ENCODE measurements at regions not wholly inside any gene's neighbourhood (a gene's known extent, or its start where the extent isn't known, plus 50 kb on each side); places are given as distances from the start of the nearest gene placed in this dataset.

DNA sequence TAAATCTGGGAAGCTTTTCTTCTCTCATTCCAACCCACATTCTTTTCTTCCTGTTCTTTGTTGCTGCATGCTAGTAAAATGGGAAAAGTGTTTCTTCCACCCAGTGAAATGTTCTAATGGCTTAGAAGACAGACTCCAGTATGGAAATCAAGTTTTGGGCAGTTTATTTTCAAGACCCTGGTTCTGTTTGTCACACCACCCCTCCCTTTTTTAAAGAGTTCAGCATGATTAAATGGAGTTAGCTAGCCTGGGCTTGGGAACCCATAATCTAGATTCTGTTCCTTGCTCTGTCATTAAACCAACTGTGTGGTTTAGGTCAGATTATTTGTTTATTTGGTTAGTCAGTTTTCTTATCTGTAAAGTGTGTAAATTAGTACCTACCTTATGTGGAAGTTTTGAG lies 151.8 kb upstream of the NT5C1B start:
- Histone ChIP-seq H3K4me3 (ENCODE audit: low read depth, low read length) (no peak overlapping the region), H3K36me3 (ENCODE audit: control insufficient read depth, insufficient read depth, low read length) (no peaks in the 10 kb centered on the region), H3K27me3 (ENCODE audit: control insufficient read depth, insufficient read depth, low read length) (no peaks in the 10 kb centered on the region)
- DNase-seq (ENCODE audit: low read depth) = no peak
- TF ChIP-seq, protein P1, sequence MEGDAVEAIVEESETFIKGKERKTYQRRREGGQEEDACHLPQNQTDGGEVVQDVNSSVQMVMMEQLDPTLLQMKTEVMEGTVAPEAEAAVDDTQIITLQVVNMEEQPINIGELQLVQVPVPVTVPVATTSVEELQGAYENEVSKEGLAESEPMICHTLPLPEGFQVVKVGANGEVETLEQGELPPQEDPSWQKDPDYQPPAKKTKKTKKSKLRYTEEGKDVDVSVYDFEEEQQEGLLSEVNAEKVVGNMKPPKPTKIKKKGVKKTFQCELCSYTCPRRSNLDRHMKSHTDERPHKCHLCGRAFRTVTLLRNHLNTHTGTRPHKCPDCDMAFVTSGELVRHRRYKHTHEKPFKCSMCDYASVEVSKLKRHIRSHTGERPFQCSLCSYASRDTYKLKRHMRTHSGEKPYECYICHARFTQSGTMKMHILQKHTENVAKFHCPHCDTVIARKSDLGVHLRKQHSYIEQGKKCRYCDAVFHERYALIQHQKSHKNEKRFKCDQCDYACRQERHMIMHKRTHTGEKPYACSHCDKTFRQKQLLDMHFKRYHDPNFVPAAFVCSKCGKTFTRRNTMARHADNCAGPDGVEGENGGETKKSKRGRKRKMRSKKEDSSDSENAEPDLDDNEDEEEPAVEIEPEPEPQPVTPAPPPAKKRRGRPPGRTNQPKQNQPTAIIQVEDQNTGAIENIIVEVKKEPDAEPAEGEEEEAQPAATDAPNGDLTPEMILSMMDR (IDR thresholded peaks at IDR 0.05; ENCODE audit: insufficient read depth, low read depth, low read length) = no peak
- POLR2A ChIA-PET = no interaction called here
- CTCF ChIA-PET = interaction anchor here (0.9 to 5.7 kb wide), 2 partner anchors 221 to 305 kb away, joined by 3 to 41 read pairs; no protein-coding TSS in a partner anchor

DNA sequence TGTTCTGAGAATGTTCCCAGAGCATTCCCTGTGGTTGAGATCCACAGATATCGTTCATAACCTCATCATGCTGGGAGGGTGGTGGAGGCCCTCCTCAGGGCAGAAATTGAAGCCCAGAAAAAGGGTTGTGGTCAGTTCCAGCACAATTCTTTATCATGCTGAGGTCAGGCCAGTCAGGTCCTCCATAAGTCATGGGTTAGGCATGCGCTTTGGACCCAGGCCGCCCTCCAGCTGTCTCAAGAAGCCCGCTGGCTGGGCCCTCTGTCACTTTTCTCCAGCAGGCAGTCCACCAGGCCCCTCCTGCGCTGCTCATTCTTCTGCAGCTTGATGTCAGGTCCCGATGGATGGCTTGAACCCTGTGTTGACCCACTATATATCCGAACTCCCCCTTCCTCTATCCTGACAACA lies 151.1 kb upstream of the NT5C1B start:
- DNase-seq (ENCODE audit: low read depth) = no peak
- CTCF ChIA-PET = no interaction called here
- TF ChIP-seq, protein P1 (IDR thresholded peaks at IDR 0.05; ENCODE audit: insufficient read depth, low read depth, low read length) = no peak

DNA sequence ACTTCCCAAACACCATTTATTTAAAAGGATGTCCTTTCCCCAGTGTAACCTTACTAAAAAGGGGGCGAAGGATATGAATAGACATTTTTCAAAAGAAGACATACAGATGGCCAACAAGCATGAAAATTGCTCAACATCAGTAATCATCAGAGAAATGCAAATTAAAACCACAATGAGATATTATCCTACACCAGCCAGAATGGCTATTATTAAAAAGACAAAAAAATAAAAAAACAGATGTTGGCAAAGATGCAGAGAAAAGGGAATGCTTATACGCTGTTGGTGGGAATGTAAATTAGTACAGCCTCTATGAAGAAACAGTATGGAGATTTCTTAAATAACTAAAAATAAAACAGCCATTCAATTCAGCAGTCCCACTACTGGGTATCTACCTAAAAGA lies 142.3 kb upstream of the NT5C1B start:
- ChIA-PET POLR2A (no interaction called here), CTCF (no interaction called here)
- no peak for DNase-seq (ENCODE audit: low read depth)
- no peaks in the 10 kb centered on the region for H3K27me3 ChIP-seq (ENCODE audit: control insufficient read depth, insufficient read depth, low read length)
- H3K36me3 ChIP-seq (ENCODE audit: control insufficient read depth, insufficient read depth, low read length) = no peaks in the 10 kb centered on the region
- H3K4me3 ChIP-seq (ENCODE audit: low read depth, low read length) = no peak overlapping the region
- TF ChIP-seq, protein P1 (IDR thresholded peaks at IDR 0.05; ENCODE audit: insufficient read depth, low read depth, low read length) = no peak

More for the DNA sequence above, 151.1 kb upstream of the NT5C1B start:
- H3K36me3 ChIP-seq (ENCODE audit: control insufficient read depth, insufficient read depth, low read length) = no peaks in the 10 kb centered on the region
- H3K27me3 ChIP-seq (ENCODE audit: control insufficient read depth, insufficient read depth, low read length) = no peaks in the 10 kb centered on the region
- H3K4me3 ChIP-seq (ENCODE audit: low read depth, low read length) = no peak overlapping the region
- POLR2A ChIA-PET = no interaction called here

DNA sequence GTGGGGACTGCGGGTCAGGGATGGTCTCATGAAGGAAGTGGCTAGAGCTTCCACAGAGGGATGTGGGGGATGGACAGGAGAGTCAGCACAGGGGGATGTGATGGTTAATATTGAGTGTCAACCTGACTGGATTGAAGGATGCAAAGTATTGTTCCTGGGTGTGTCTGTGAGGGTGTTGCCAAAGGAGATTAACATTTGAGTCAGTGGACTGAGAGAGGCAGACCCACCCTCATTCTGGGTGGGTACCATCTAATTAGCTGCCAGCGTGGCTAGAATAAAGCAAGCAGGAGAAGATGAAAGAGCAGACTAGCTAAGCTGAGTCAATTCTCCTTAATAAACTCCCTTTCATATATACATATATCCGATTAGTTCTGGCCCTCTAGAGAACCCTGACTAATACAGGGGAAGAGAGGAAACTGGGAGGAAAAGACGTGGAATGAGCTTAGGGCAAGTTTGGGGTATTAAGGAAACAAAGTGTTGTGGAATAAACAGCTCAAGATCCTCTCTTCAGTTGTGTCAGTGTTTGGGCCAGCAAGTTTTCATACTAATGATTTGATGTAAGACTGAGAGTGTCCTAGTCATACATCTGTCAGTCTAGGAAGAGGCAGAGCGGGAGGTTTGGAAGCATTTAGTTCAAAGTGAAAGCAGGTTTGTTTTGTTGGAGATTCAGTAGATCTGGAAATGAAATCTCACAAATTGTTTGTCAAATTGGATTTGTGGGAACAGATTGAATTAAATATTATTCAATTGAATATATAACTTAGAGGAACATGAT lies 135.2 kb upstream of the NT5C1B start:
- TF ChIP-seq, protein P1 (IDR thresholded peaks at IDR 0.05; ENCODE audit: insufficient read depth, low read depth, low read length) = no peak
- H3K4me3 ChIP-seq (ENCODE audit: low read depth, low read length) = no peak overlapping the region
- ChIA-PET CTCF (no interaction called here), POLR2A (no interaction called here)
- H3K27me3 ChIP-seq (ENCODE audit: control insufficient read depth, insufficient read depth, low read length) = no peaks in the 10 kb centered on the region
- no peaks in the 10 kb centered on the region for H3K36me3 ChIP-seq (ENCODE audit: control insufficient read depth, insufficient read depth, low read length)
- no peak for DNase-seq (ENCODE audit: low read depth)

DNA sequence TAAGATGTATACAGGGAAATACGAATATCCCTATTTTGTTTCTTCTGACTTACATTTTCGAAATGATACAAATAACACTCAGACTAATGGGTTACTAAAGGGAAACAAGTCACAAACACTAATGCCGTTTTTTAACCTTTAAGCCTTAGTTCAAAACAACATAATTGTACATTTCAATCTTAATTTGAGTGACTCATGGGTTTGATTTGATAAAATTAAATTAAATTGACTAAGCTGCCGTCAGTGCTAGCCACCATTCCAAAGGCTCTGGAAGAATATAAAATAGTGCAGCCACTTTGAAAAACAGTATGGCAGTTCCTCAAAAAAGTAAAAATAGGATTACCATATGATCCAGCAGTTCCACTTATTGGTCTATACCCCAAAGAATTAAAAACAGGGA lies 133.8 kb upstream of the NT5C1B start:
- TF ChIP-seq, protein P1 (IDR thresholded peaks at IDR 0.05; ENCODE audit: insufficient read depth, low read depth, low read length) = no peak
- POLR2A ChIA-PET = no interaction called here
- no peak for DNase-seq (ENCODE audit: low read depth)
- Histone ChIP-seq H3K27me3 (ENCODE audit: control insufficient read depth, insufficient read depth, low read length) (no peaks in the 10 kb centered on the region), H3K36me3 (ENCODE audit: control insufficient read depth, insufficient read depth, low read length) (no peaks in the 10 kb centered on the region), H3K4me3 (ENCODE audit: low read depth, low read length) (no peak overlapping the region)
- CTCF ChIA-PET = no interaction called here

Measured in BJ (cell line).